ENCODE measurements at regions not wholly inside any gene's neighbourhood (a gene's known extent, or its start where the extent isn't known, plus 50 kb on each side); places are given as distances from the start of the nearest gene placed in this dataset.

- DNase-seq, result no peak
These were observed 69.5 kb upstream of the SSX2IP start for GRCh38 chr1:84759756-84760155.

- DNase-seq, result no peak
These were observed 68.8 kb upstream of the SSX2IP start for GRCh38 chr1:84758968-84759491.

- DNase-seq, result no peak
These were observed 68.2 kb upstream of the SSX2IP start for GRCh38 chr1:84758476-84758875.

- DNase-seq, result no peak
These were observed 67.0 kb upstream of the SSX2IP start for GRCh38 chr1:84757301-84757700.

- no peak for DNase-seq
These were observed 66.3 kb upstream of the SSX2IP start for GRCh38 chr1:84756455-84757082.

- DNase-seq, result no peak
These were observed 65.7 kb upstream of the SSX2IP start for GRCh38 chr1:84756001-84756400.

DNA sequence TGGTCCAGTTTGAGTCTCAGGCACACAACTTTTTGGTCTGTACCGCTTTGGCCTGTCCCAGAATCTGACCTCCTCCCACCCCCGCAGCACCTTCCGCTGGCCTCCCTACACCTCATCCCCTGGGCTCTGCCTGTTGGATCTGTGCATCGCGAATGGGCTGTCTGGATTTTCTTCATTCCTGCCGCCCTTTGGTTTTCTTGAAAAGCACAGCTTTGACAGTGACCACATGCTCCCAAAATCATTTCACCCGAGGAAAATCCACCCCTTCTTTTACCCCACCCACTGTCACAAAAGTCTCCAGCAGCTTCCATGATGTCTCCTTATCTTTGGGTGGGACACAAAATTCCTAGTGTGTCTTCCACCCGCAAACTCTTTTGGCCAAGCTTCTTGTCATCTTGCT lies 65.0 kb upstream of the SSX2IP start:
- DNase-seq, result no peak

DNA sequence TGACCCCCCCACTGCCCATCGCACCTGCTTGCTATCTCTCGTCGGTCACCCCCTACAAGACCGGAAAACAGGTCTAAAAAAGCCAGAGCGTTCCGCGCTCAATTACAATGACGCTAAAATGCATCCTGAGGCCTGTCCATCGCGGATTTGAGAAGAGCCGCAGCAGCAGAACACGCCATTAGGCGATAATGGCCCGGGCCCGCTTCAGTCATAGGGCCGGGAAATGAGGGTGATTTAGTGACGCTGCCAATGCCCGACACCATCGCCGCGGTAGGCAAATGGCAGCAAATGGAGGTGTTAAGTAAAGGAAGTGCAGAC lies 64.1 kb upstream of the SSX2IP start:
- no peak for DNase-seq

DNA sequence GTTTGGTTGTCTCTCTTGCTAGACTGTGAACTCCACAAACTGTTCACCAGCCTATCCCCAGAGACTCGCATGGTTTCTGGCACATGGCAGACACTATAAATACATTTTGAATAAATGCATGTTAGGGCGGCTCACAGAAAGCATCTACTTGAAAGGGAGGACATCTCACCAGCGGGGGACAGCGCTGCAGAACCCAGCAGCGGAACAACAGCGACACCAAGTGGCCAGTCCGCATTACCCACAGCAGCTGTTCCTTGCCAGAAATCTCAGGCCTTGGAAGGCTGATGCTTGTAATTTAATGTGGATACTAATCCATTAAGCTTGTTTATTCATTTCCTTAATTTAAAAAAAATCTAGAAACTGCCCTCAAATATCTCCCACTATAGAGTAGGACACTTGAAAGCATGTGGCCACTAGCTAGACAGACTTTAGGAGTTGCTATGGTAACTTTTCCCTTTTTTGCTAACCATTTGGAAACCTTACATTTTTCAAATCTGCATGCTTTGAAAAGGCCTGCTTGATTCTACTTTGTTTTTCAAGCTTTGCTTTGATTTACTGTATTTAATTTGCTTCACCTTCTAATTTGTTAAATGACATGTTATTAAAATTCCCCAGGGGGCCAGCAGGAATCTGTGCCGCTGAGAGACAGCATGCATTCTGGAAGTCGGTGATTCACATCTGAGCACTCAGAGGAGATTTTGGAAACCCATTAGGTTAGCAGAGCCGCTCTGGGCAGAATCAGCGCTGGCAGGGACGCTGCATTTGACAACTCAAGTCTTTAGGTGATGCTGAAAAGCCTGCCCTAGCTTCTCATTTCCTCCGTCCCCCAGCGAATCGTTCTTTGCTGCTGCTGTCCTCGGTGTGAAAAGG lies 63.5 kb upstream of the SSX2IP start:
- peak; percentile 40 for DNase-seq

DNA sequence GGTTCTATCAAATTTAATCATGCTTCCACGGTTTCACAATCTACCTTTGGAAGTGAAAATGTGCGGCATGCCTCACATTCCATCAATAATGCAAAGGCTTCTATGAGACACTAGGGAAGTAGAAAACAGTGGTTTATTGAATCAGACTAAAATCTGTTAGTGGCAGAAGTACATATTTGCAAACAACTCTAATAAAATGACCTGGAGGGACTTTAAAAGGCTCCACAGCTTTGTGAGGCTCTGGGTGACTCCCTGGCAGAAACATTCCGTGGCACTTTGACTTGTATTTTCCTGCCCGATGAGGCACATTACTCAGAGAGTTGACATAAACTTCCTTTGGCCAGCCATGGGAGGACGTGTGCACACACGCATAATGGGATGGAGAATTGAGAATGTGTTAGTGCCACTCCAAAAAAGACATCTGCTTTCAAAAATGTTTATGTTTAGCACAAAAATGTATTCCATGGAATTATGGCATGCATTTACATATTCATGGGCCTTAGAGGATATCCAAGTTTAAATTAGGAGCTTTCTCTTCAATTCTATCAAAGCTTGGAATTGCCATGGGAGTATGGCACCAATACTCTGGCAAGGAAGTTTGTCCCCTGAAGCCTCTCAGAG lies 60.0 kb upstream of the SSX2IP start:
- DNase-seq, result no peak

DNA sequence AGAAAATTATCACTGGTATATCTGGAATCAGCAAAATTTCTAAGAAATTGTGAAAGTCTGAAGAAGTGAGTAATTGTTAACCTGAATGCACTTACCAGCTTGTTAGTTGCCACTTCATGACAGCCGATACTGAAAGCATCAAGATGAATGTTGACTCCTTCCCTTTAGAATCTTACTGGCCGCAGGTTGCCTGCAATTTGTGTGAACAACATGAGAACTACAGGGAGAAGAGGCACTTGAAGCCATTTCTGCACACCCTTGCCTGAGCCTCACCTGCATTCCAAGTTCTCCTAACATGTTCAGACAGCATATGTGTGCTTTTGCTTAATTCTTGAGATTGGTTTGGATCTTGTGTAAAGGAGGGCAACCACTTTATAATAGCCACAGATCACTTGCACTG lies 59.2 kb upstream of the SSX2IP start:
- no peak for DNase-seq

DNA sequence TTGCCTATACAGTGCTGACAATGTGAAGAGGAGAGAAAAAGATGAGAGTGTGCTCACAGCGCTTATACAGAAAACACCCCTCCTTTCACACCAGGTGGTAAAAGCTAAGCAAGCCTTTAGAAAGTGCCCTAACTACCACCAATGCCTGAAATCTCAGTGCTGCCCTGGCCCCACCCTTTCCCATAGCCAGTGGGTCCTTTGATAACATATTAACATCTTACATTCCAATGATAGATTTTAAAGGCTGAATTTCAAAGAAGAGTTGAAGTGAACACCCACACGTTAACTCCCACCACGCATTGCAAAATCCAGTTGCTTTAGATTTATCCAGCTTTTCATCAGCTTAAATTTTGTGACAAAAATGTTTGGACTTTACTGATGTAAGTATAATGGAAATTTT lies 58.1 kb upstream of the SSX2IP start:
- DNase-seq, result no peak

GRCh38 chr1:84745857-84746256 lies 55.6 kb upstream of the SSX2IP start:
- DNase-seq, result no peak

DNA sequence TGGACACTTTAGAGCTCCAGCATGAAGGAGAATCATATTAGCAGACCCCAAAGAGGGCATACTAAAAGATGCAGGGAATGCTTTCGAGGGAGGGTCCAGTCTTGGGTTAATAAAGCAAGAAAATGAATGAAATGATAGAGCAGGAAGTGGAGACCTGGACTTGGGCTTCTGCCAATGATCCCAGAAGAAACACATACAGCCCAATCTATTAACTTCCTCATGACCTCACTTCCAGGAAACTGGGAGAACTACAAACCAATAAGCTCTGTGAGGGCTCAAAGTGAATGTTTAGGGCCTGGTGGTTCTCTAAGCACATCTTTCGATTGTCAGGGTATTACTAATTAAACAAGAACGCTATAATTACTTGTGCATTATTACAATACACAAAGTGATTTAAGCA lies 53.6 kb upstream of the SSX2IP start:
- DNase-seq, result no peak

DNA sequence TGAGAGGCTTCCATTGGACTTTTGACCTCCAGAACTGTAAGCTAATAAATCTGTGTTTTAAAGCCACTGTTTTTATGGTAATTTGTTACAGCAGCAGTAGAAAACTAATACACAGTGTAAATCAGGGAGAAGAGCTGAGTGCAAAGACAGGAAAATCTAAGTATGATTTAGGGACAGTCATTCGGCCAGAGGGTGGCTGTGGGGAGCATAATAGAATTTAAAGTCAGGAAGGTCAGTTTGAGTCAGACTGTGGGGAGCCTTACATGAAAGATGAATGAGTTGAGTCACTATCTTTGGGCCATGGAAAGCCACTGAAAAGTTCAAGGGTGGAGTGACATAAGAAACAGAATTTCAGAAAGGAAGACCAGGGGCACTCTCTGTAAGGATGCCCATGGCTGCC lies 52.4 kb upstream of the SSX2IP start:
- no peak for DNase-seq

- DNase-seq, result no peak
These were observed 49.9 kb upstream of the SSX2IP start for GRCh38 chr1:84740050-84740714.

Measured in NCI-H226 (cell line).